CD4-positive, alpha-beta T cell treated with Interferon gamma for 1 hour (primary cell): ENCODE measurements at regions not wholly inside any gene's neighbourhood (a gene's known extent, or its start where the extent isn't known, plus 50 kb on each side); places are given as distances from the start of the nearest gene placed in this dataset.

Source experiments
- DNase-seq: peaks from one replicate; pipeline ENCODE4 v3.0.0-alpha.2; 2020

DNA sequence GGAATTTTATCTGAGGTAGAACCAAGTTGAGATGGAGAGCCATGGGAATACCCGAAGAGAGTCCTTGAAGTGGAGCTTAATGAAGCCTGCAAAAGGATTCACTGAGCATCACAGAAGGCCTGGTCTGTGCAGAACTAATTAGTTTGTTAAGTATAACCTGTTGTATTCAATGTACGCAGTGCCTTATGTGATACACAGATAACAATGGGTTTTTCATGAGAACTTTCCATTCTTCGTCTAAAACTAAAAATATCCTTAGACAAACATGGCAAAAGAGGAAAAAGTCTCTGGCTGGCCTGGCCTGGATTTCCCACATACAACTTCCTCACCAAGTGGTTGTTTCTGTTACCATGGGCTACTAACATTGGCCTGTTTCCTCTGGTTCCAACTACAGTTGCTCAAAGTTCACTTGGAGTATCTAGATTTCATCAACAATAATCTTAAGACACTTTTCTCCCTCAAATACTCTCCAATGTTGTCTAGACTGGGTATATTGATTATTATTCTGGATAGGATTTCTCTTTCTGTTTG lies 237.6 kb upstream of the ZNF462 start:
- no peak for DNase-seq

- DNase-seq = no peak
Measured at GRCh38 chr9:106626936-106627335, 236.0 kb upstream of the ZNF462 start.

GRCh38 chr9:106632621-106633020 lies 230.3 kb upstream of the ZNF462 start:
- no peak for DNase-seq

DNA sequence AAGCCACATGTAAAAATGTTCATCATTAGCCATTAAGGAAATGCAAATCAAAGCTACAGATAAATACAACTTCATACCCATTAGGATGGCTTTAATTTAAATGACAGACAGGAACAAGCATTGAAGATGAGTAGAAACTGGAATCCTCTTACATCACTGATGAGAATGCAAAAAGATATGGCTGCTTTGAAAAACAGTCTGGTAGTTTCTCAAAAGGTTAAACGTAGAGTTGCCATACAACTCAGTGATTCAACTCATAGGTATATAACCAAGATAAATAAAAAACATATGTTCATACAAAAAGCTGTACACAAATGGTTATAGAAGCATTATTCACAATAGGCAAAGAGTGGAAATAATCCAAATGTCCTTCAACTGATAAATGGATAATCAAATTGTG lies 228.8 kb upstream of the ZNF462 start:
- no peak for DNase-seq

DNA sequence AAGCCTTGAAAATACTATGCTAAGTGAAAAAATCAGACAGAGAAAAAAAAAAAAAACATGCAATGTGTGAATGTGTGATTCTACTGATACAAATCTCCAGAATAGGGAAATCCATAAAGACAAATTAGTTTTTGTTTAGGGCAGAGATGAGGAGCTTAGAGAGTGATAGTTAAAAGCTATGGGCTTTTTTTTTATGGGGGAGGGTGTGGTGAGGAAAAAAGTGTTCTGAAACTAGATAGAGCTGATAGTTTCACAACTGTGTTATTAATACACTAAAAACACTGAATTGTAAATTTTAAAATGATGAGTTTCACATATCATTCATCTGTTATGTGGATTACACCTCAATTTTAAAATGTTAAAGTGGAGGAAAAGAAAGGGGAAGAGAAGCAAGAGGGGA lies 228.3 kb upstream of the ZNF462 start:
- no peak for DNase-seq

DNA sequence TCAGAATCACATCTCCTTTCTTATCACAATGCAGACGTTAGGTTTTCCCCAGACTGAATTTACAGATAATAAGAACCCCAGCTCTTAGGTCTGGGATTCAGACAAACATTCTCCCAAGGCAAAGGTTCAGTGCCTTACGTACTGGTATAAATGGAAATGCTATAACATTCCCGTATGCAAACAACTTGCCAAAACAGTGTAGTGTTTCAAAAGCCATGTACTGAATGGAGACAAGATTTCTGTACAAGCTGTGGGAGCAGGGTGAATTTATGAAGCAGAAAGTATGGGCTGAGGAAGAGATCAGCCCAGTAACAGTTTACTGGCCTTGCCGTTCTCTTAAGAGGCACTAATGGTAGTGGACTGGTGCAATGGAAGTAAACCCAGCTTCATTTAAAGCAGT lies 225.5 kb upstream of the ZNF462 start:
- DNase-seq = no peak

GRCh38 chr9:106639873-106640568 lies 222.9 kb upstream of the ZNF462 start:
- no peak for DNase-seq

- DNase-seq = no peak
Measured at GRCh38 chr9:106643211-106643930, 219.6 kb upstream of the ZNF462 start.

- DNase-seq = no peak
Measured at GRCh38 chr9:106644661-106645060, 218.3 kb upstream of the ZNF462 start.

DNA sequence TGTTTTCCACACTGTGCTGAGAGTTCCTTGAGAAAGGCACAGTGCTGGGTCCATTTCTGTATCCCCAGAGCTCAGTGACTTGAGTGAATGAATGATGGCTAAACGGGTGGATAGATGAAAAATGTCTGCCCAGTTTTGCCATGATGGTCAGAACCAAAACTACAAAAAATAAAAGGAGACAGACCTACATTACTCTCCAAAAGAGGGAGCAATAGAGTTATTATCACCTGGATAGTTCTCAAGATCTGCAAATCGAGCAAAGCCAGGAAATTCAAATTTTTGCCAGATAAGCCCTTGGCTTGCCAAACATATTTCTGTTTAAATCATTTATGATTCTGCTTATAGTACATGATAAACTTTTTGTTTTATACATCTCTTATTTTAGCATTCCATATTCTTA lies 214.2 kb upstream of the ZNF462 start:
- no peak for DNase-seq

GRCh38 chr9:106649664-106650063 lies 213.3 kb upstream of the ZNF462 start:
- no peak for DNase-seq

DNA sequence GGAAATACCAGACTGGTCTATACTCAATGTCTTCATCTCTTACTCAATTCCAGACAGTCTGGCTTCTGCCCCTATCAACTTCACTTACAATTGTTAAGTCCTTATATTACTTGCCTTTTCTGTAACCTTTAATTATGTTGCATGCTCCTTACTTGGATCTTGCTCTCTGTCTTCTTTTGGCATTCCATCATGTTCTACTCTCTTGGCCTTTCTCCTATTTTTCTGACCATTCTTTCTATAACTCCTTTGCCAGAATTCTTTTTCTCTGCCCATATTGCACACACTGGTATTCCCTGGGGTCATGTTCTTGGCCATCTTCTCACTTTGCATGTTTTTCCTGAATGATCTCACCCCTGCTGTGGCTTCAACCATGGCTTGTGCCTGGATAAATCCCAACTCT lies 209.8 kb upstream of the ZNF462 start:
- DNase-seq = no peak

- no peak for DNase-seq
Measured at GRCh38 chr9:106655966-106656365, 207.0 kb upstream of the ZNF462 start.

DNA sequence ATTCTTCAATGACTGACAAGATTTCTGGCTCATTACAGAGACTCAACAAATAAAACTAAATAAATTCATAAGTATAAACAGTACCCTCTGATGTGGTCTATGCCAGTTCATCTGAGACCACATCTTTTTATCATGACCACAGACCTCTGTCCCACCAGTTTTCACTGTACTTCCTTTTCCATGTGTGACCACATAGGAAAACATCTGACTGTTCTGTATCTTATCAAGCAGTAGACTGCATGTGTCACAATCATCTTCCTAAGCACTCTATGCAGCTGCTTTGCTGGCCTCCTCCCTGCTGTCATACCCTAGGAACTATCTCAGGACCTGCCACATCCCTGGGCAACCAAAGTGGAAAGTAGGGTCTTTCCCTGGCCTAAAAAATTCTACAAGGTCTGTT lies 205.0 kb upstream of the ZNF462 start:
- DNase-seq = no peak

GRCh38 chr9:106668534-106668933 lies 194.4 kb upstream of the ZNF462 start:
- DNase-seq = no peak

DNA sequence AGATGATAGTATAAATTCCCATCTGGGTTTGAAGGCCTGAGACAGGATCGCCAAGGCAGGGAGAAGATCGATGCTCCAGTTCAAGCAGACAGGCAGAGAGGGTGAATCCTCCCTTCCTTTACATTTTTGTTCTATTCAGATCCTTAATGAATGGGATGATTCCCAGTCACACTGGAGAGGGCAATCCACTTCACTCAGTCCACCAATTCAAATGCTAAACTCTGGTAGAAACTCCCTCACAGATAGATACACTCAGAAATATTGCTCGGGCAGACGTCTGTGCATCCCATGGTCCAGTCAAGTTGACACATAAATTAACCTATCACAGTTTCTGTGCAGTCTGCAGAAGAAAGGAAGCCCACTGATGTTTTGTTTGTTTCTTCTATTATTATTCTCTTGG lies 193.1 kb upstream of the ZNF462 start:
- DNase-seq = no peak

GRCh38 chr9:106670418-106670817 lies 192.5 kb upstream of the ZNF462 start:
- DNase-seq = no peak

- no peak for DNase-seq
Measured at GRCh38 chr9:106675780-106676179, 187.2 kb upstream of the ZNF462 start.

DNA sequence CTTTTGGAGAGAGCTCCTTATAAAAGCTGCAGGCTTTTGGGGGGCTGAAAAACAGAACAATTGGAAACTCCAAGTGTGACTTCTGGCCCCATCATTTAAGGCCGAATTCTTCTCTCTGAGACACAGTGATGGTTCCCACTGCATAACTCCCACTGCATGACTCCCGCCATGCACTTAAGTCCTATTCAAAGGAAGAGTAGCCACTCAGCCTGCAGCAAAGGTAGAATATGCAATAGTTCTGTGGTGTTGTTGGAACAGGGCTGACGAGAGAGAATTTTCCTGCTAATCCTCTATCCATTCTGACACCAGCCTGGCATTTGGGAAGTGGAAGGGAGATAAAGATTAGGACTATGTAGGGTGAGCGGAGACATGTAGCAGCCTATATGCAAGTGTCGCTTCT lies 185.6 kb upstream of the ZNF462 start:
- no peak for DNase-seq

GRCh38 chr9:106677830-106678229 lies 185.1 kb upstream of the ZNF462 start:
- no peak for DNase-seq

DNA sequence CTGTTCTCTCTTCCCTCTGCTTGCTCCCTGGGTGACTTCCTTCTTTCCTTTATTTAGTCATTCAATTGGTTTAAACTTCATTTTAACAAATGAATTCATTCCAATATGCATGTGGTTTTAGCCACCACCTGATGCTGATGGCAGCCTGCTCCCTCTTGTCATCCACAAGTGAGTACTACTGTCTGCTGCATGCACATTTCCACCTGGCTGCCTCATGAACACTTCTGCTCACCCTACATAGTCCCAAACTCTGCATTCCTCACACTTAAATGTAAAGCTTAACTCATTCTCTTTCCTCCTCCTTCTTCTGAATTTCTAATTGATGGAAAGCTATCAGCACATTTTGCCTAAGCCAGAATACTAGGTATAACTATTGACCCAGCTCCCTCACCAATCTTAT lies 184.7 kb upstream of the ZNF462 start:
- DNase-seq = no peak

GRCh38 chr9:106682420-106682819 lies 180.5 kb upstream of the ZNF462 start:
- no peak for DNase-seq

- DNase-seq = no peak
Measured at GRCh38 chr9:106683454-106683853, 179.5 kb upstream of the ZNF462 start.

DNA sequence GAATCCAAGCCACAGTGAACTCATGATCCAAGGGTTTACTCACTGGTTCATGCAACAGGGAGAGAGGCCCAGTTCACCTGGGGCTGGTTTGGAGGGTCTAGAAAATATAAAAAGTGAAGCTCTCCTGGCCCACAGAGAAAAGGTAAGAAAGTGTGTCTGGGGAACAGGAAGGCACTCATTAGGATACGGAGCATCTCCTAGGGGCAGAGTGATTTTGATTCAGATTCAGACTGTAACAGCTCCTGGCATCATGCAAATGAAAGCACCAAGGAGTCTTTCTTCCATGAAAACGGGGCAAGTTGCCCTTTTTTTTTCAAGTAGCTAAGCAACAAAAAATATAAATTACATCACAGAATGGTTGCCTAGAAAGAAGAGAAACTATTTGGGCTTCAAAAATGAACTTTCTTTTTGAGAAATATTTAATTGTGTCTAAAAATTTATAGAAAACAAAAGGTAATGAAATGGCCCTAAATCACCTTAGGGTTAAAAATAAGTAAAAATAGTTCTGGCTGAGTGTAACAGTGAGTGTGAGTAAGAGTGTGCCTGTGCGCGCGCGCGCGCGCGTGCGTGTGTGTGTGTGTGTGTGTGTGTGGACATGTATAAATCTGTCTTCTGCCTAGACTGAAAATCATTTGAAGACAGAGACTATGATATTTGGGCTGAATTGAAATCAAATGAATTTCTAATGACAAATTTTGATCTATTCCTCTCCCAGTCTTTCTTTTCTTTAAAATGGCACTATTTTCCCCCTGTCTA lies 177.8 kb upstream of the ZNF462 start:
- no peak for DNase-seq
